Left hindlimb (tissue), 1 donor: ENCODE measurements at regions not wholly inside any gene's neighbourhood (a gene's known extent, or its start where the extent isn't known, plus 50 kb on each side); places are given as distances from the start of the nearest gene placed in this dataset.
A peak's percentile ranks its signal among the peaks of the same experiment; 100 is the strongest.
"Not testable (repeated sequence)": the region's sequence is repeated elsewhere in the genome, so short reads cannot be mapped to it uniquely, and the experiment has no call there.

Experiments used
- DNase-seq: peaks from one replicate; pipeline ENCODE4 v3.0.0-alpha.2; 2018

- DNase-seq, result no peak
Measured at GRCh38 chr18:62442391-62442790, 80.4 kb upstream of the ZCCHC2 start.

GRCh38 chr18:62445386-62445917 is 77.4 kb upstream of the ZCCHC2 start:
- DNase-seq, result no peak

- DNase-seq, result no peak
Measured at GRCh38 chr18:62446511-62446910, 76.3 kb upstream of the ZCCHC2 start.

GRCh38 chr18:62447652-62448051 is 75.2 kb upstream of the ZCCHC2 start:
- no peak for DNase-seq

GRCh38 chr18:62448426-62448825 is 74.4 kb upstream of the ZCCHC2 start:
- no peak for DNase-seq

GRCh38 chr18:62449490-62450104 is 73.2 kb upstream of the ZCCHC2 start:
- no peak for DNase-seq

- no peak for DNase-seq
Measured at GRCh38 chr18:62450175-62450545, 72.7 kb upstream of the ZCCHC2 start.

GRCh38 chr18:62450546-62451410 is 72.0 kb upstream of the ZCCHC2 start:
- DNase-seq, result peak; percentile 66

- DNase-seq, result no peak
Measured at GRCh38 chr18:62452280-62452831, 70.5 kb upstream of the ZCCHC2 start.

- no peak for DNase-seq
Measured at GRCh38 chr18:62453864-62454263, 69.0 kb upstream of the ZCCHC2 start.

- no peak for DNase-seq
Measured at GRCh38 chr18:62454527-62454926, 68.3 kb upstream of the ZCCHC2 start.

GRCh38 chr18:62455222-62455621 is 67.6 kb upstream of the ZCCHC2 start:
- no peak for DNase-seq

- no peak for DNase-seq
Measured at GRCh38 chr18:62457877-62458276, 64.9 kb upstream of the ZCCHC2 start.

- DNase-seq, result no peak
Measured at GRCh38 chr18:62458346-62458745, 64.5 kb upstream of the ZCCHC2 start.

GRCh38 chr18:62458868-62459716 is 63.7 kb upstream of the ZCCHC2 start:
- no peak for DNase-seq

GRCh38 chr18:62460851-62461300 is 61.9 kb upstream of the ZCCHC2 start:
- DNase-seq, result no peak

- DNase-seq, result no peak
Measured at GRCh38 chr18:62461591-62461990, 61.2 kb upstream of the ZCCHC2 start.

GRCh38 chr18:62464266-62464665 is 58.6 kb upstream of the ZCCHC2 start:
- no peak for DNase-seq

- DNase-seq, result not testable (repeated sequence)
Measured at GRCh38 chr18:62469131-62469530, 53.7 kb upstream of the ZCCHC2 start.
